IPS DF 6.9 (cell line): ENCODE measurements at regions not wholly inside any gene's neighbourhood (a gene's known extent, or its start where the extent isn't known, plus 50 kb on each side); places are given as distances from the start of the nearest gene placed in this dataset.

Source experiments
- DNase-seq: peaks from one replicate; pipeline ENCODE4 v3.0.0-alpha.2; 2013; ENCODE audit warnings: low read depth, low spot score
- H3K27ac ChIP-seq: one replicate; pipeline ENCODE4 v1.5.1; 2013; ENCODE audit warnings: low read length, control low read depth
- H3K27me3 ChIP-seq: 2 replicates; pipeline ENCODE4 v1.6.1; 2013; ENCODE audit warnings: mild to moderate bottlenecking, low read length; ENCODE audit not compliant: control insufficient read depth, insufficient read depth
- H3K36me3 ChIP-seq: 2 replicates; pipeline ENCODE4 v1.6.1; 2013; ENCODE audit warnings: low read length; ENCODE audit not compliant: control insufficient read depth, insufficient read depth
- H3K4me1 ChIP-seq: 2 replicates; pipeline ENCODE4 v1.6.1; 2013; ENCODE audit warnings: low read length; ENCODE audit not compliant: control insufficient read depth, insufficient read depth
- H3K4me3 ChIP-seq: 2 replicates; pipeline ENCODE4 v1.5.1; 2013; ENCODE audit warnings: mild to moderate bottlenecking, low read length
- H3K9me3 ChIP-seq: 2 replicates; pipeline ENCODE4 v1.6.1; 2013; ENCODE audit warnings: low read length, inconsistent platforms; ENCODE audit not compliant: control insufficient read depth, insufficient read depth
- WGBS: extraction: QIAGEN DNeasy Blood & Tissue Kit; methylation state at CpG from one replicate; pipeline ENCODE4 v1.1.7; 2013; ENCODE audit warnings: mixed read lengths, missing lambda C conversion rate; ENCODE audit not compliant: insufficient read length, insufficient coverage; 5-methylcytosine and 5-hydroxymethylcytosine counted together

DNA sequence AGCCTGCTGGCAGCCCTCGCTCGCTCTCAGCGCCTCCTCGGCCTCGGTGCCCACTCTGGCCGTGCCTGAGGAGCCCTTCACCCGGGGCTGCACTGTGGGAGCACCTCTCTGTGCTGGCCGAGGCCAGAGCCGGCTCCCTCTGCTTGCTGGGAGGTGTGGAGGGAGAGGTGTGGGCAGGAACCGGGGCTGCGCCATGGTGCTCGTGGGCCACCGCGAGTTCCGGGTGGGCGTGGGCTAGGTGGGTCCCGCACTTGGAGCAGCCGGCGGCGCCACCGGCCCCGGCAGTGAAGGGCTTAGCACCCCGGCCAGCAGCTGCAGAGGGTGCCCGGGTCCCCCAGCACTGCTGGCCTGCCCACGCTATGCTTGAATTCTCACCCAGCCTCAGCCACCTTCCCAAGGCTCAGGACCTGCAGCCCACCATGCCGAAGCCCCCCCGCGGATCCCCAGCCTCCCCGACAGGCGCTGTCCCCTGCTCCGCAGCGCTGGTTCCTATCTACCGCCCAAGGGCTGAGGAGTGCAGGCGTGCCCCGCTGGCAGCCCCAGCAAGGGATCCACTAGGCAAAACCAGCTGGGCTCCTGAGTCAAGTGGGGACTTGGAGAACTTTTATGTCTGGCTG, 863.3 kb downstream of the IGSF11 start:
- Histone ChIP-seq H3K27ac (no peak overlapping the region), H3K4me1 (no peaks in the 10 kb centered on the region), H3K36me3 (no peaks in the 10 kb centered on the region), H3K27me3 (no peaks in the 10 kb centered on the region), H3K9me3 (no peaks in the 10 kb centered on the region), H3K4me3 (no peak overlapping the region)
- no CpG with 5 or more reads among the region's 35 CpGs for WGBS
- no peak for DNase-seq

DNA sequence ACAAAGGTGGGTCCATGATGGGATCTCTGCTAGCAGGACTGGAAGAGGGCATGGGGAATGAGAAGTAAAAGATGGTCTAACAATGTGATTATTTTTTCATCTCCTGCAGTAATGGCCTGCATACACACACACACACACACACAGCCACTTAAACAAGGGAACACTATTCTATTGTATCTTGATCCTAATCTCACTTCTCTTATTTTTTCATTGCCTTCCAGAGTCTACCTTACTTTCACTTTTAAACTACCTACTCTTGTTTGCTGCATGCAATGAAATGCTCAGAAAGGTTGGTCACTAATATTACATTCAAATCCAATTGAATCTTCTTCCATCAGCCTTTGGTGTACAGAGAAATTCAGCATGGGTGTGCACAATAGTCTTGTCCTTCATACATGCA, 853.8 kb downstream of the IGSF11 start:
- no peak overlapping the region for H3K4me3 ChIP-seq
- H3K27ac ChIP-seq, result no peak overlapping the region
- DNase-seq, result no peak
- no peaks in the 10 kb centered on the region for H3K4me1 ChIP-seq
- no peaks in the 10 kb centered on the region for H3K9me3 ChIP-seq
- no peaks in the 10 kb centered on the region for H3K27me3 ChIP-seq
- no peaks in the 10 kb centered on the region for H3K36me3 ChIP-seq

DNA sequence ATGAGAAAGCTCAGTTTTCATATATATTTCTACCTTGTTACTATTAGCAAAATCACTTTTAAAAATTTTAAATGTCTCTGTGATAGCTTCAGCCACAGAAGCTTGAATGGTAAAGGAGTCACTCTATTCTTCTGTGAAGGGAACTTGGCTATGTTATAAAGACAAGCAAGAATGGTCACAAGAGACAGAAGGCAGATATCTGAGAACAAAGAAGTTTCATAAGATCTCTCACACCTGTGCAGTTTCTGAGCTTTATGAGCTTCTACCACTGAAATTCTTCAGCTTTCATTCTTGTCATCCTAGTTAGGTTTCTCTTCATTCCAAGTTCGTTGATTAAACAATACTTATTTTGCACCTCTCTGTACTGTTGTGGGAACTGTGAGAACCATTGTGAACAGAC, 853.4 kb downstream of the IGSF11 start:
- no peak overlapping the region for H3K27ac ChIP-seq
- H3K4me3 ChIP-seq, result no peak overlapping the region
- H3K36me3 ChIP-seq, result no peaks in the 10 kb centered on the region
- DNase-seq, result no peak
- no peaks in the 10 kb centered on the region for H3K4me1 ChIP-seq
- H3K9me3 ChIP-seq, result no peaks in the 10 kb centered on the region
- no peaks in the 10 kb centered on the region for H3K27me3 ChIP-seq
- no CpG with 5 or more reads among the region's 1 CpG for whole genome bisulfite sequencing

DNA sequence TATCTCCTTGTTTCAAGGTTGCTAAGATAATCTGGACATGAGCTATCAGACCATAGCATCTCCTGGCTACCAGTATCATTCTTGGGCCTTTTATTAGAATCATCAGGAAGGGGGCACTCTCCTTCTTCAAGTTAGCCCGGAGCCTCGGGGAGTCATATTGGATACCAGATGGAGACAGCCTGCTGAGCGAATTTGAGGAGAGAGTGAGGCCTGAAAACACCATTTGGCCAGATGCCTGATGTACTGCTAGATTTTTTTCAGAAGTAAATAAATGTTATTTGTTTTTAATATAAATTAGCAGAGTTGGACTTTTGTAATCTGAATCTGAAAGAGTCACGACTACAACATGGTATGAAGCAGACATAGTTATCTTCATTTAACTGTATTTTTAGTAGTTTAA, 848.6 kb downstream of the IGSF11 start:
- DNase-seq, result no peak
- H3K4me1 ChIP-seq, result no peaks in the 10 kb centered on the region
- no peak overlapping the region for H3K27ac ChIP-seq
- WGBS, result no CpG with 5 or more reads among the region's 4 CpGs
- H3K4me3 ChIP-seq, result no peak overlapping the region
- H3K36me3 ChIP-seq, result no peaks in the 10 kb centered on the region
- no peaks in the 10 kb centered on the region for H3K9me3 ChIP-seq
- no peaks in the 10 kb centered on the region for H3K27me3 ChIP-seq

DNA sequence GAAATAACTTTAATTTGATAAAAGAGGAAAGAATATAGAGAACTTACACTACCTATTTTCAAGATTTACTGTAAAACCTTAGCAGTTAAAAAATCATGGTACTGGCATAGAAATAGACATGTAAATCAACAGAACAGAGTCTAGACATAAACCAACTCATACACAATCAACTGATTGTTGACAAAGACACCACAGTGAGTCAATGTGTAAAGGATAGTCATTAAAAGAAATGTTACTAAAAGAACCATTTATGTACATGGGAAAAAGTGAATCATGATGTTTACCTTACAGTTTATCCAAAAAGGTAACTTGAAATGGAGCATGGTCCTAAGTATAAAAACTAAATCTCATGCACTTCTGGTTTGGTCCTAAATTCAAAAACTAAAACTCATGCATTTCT, 847.4 kb downstream of the IGSF11 start:
- no peaks in the 10 kb centered on the region for H3K36me3 ChIP-seq
- DNase-seq, result no peak
- no peak overlapping the region for H3K4me3 ChIP-seq
- no peak overlapping the region for H3K27ac ChIP-seq
- no peaks in the 10 kb centered on the region for H3K4me1 ChIP-seq
- no peaks in the 10 kb centered on the region for H3K9me3 ChIP-seq
- no peaks in the 10 kb centered on the region for H3K27me3 ChIP-seq

DNA sequence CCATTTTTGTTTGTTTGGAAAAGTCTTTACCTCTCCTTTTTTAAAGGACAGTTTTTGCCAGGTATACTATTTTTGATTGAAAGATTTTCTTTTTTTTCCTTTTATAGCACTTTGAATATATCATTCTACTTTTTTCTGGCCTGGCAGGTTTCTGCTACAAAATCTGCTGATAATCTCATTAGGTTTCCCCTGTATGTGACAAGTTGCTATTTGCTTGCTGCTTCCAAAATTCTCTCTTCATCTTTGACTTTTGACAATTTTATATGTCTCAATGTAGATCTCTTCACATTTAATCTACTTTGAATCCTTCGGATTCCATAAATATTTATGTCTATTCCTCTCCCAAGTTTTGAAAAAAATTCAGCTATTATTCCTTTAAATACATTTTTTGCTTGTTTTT, 838.5 kb downstream of the IGSF11 start:
- Histone ChIP-seq H3K4me1 (no peaks in the 10 kb centered on the region), H3K27ac (no peak overlapping the region), H3K36me3 (no peaks in the 10 kb centered on the region), H3K27me3 (no peaks in the 10 kb centered on the region), H3K9me3 (no peaks in the 10 kb centered on the region), H3K4me3 (no peak overlapping the region)
- WGBS, result no CpG with 5 or more reads among the region's 1 CpG
- no peak for DNase-seq

DNA sequence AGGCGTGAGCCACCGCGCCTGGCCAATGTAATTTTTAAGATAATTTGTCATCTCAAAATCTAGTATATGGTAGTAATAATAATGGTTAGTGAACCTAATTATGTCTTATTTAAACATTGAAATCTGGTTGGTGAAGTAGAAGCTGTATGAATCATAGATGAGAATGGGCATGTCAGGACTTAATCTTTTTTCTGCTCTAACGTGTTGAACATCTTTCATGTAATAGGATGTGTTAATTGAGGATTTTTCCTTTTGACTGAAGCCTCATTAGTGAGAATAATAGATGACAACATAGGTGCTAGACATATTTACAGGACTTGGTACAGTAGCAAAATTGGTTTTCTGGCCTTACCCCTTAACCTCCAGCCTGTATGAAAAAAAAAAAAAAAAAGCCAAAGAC, 835.6 kb downstream of the IGSF11 start:
- Histone ChIP-seq H3K9me3 (no peaks in the 10 kb centered on the region), H3K36me3 (no peaks in the 10 kb centered on the region), H3K27me3 (no peaks in the 10 kb centered on the region), H3K4me1 (no peaks in the 10 kb centered on the region), H3K4me3 (no peak overlapping the region), H3K27ac (no peak overlapping the region)
- DNase-seq, result no peak
- WGBS, result no CpG with 5 or more reads among the region's 4 CpGs

DNA sequence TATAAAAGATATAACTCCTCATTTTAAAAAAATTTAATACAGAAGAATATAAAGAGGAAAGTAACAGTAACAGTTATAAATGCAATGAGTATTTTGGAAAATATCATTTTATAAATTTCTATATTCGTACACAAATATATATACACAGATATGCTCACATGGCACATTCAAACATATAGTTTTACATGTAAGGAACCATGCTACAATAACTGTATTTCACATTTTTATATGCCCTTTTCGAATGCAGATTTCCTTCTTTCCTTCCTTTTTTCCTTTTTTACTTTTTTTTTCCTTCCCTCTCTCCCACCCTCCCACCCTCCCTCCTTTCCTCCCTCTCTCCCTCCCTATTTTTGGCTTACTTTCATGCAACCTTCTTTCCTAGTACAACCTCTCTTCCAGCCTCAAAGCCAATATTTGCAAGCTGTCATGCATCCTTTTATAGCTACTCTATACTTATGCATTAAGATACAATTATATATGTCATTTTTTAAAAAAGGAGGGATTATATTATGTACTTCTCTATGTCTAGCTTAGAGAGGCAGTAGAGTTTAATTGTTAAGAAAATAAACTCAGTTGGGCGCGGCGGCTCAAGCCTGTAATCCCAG, 830.5 kb downstream of the IGSF11 start:
- no peaks in the 10 kb centered on the region for H3K4me1 ChIP-seq
- WGBS, result no CpG with 5 or more reads among the region's 5 CpGs
- H3K36me3 ChIP-seq, result no peaks in the 10 kb centered on the region
- DNase-seq, result no peak
- H3K27me3 ChIP-seq, result no peaks in the 10 kb centered on the region
- no peaks in the 10 kb centered on the region for H3K9me3 ChIP-seq
- no peak overlapping the region for H3K4me3 ChIP-seq
- H3K27ac ChIP-seq, result no peak overlapping the region

DNA sequence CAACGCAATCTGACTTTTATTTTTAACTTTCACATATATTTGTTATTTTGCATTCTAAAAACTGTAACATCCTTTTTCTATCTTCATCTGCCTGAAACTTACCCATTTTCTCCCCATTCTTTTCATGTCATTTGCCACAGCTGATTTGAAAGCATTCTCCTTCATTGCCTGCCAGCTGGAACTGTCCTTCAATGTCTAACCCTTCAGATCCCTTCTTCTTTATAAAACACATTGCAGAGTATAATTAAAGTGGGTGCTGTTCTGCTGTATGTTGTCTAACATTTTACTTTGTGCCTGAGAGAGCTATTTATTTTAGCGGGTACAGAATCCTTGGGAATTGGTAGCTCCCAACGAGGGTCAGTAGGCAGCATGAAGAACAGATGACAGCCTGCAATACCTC, 827.4 kb downstream of the IGSF11 start:
- H3K27ac ChIP-seq, result no peak overlapping the region
- H3K4me3 ChIP-seq, result no peak overlapping the region
- no peaks in the 10 kb centered on the region for H3K4me1 ChIP-seq
- no peaks in the 10 kb centered on the region for H3K27me3 ChIP-seq
- DNase-seq, result no peak
- H3K36me3 ChIP-seq, result no peaks in the 10 kb centered on the region
- no CpG with 5 or more reads among the region's 3 CpGs for WGBS
- H3K9me3 ChIP-seq, result no peaks in the 10 kb centered on the region

DNA sequence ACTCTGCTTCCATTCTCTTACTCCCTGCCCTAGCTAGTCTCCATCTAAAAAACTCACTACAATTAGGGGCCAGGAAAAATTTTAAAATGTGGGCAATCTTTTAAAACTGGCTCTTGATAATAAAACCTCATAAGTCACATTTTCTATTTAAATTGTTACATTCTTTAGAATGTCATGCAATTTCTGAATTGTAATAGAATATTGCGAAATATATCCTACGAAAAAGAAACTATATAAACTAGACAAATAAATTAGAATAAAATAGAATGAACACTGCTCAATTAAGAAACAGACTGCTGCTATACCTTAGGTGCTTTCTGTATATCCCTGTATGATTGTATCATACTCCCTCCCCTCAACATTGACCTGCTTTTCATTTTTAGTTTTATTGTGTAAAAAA, 826.0 kb downstream of the IGSF11 start:
- Histone ChIP-seq H3K9me3 (no peaks in the 10 kb centered on the region), H3K4me3 (no peak overlapping the region)
- DNase-seq, result no peak

DNA sequence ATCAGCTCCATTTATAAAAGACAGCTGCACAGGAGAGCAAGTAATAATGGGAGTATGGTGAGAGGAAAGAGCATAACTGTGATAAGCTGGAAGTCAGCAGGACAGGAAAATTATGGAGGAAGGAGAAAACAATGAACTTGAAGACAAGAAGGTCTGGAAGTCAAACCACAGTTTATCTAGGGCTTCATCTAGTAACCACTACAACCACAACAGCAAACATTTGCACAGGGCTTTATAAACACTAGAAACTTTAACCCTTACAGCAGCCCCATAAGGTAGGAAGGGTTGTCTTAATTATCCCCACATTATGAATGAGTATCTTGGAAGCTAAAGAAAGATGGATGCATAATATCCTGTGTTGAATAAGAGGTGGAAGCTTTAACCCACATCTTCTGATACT, 820.8 kb downstream of the IGSF11 start:
- no peaks in the 10 kb centered on the region for H3K36me3 ChIP-seq
- DNase-seq, result no peak
- no peaks in the 10 kb centered on the region for H3K27me3 ChIP-seq
- H3K9me3 ChIP-seq, result no peaks in the 10 kb centered on the region
- no peaks in the 10 kb centered on the region for H3K4me1 ChIP-seq
- H3K4me3 ChIP-seq, result no peak overlapping the region
- H3K27ac ChIP-seq, result no peak overlapping the region

More for the DNA sequence above, 826.0 kb downstream of the IGSF11 start:
- no peaks in the 10 kb centered on the region for H3K4me1 ChIP-seq
- H3K27ac ChIP-seq, result no peak overlapping the region
- WGBS, result no CpG with 5 or more reads among the region's 2 CpGs
- no peaks in the 10 kb centered on the region for H3K27me3 ChIP-seq
- H3K36me3 ChIP-seq, result no peaks in the 10 kb centered on the region
